ENCODE measurements at regions not wholly inside any gene's neighbourhood (a gene's known extent, or its start where the extent isn't known, plus 50 kb on each side); places are given as distances from the start of the nearest gene placed in this dataset.

DNA sequence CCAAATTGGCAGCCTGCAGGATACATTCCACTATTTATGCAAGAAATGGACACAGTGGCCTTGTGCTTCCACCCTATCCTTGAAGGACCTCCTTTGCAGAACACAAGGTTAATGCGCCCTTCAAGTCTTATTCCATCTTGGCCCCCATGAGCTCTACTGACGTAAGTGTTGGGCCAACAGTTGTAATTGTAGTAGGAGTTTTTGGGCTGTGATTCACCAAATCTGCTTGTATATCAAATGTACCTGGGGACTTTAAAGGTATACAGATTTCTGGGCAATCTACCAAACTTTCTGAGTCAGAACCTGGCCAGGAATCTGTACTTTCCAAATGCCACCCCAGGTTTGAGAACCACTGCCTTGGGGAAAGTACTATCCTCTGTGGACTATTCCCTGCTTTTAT, 100.9 kb upstream of the MARK1 start:
- TF ChIP-seq MXI1 (IDR thresholded peaks at IDR 0.05; ENCODE audit: low read depth, low read length) (no peak), RAD21 (IDR thresholded peaks at IDR 0.05; ENCODE audit: low read length) (no peak), JUND (IDR thresholded peaks at IDR 0.05) (no peak), RXRA (IDR thresholded peaks at IDR 0.05; ENCODE audit: borderline replicate concordance, low read depth) (no peak), EP300 (IDR thresholded peaks at IDR 0.05; ENCODE audit: borderline replicate concordance in 1 of 2, low read depth in 1 of 2, low read length in 1 of 2) (no peak), FOXM1 (IDR thresholded peaks at IDR 0.05; ENCODE audit: low read depth) (no peak), POLR2AphosphoS5 (IDR thresholded peaks at IDR 0.05; ENCODE audit: low read depth, low read length) (no peak), EZH2phosphoT487 (IDR thresholded peaks at IDR 0.05; ENCODE audit: borderline replicate concordance, low read depth) (no peak)
- TF ChIP-seq, protein P1, sequence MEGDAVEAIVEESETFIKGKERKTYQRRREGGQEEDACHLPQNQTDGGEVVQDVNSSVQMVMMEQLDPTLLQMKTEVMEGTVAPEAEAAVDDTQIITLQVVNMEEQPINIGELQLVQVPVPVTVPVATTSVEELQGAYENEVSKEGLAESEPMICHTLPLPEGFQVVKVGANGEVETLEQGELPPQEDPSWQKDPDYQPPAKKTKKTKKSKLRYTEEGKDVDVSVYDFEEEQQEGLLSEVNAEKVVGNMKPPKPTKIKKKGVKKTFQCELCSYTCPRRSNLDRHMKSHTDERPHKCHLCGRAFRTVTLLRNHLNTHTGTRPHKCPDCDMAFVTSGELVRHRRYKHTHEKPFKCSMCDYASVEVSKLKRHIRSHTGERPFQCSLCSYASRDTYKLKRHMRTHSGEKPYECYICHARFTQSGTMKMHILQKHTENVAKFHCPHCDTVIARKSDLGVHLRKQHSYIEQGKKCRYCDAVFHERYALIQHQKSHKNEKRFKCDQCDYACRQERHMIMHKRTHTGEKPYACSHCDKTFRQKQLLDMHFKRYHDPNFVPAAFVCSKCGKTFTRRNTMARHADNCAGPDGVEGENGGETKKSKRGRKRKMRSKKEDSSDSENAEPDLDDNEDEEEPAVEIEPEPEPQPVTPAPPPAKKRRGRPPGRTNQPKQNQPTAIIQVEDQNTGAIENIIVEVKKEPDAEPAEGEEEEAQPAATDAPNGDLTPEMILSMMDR (IDR thresholded peaks at IDR 0.05): no peak
- TF ChIP-seq, protein P2, sequence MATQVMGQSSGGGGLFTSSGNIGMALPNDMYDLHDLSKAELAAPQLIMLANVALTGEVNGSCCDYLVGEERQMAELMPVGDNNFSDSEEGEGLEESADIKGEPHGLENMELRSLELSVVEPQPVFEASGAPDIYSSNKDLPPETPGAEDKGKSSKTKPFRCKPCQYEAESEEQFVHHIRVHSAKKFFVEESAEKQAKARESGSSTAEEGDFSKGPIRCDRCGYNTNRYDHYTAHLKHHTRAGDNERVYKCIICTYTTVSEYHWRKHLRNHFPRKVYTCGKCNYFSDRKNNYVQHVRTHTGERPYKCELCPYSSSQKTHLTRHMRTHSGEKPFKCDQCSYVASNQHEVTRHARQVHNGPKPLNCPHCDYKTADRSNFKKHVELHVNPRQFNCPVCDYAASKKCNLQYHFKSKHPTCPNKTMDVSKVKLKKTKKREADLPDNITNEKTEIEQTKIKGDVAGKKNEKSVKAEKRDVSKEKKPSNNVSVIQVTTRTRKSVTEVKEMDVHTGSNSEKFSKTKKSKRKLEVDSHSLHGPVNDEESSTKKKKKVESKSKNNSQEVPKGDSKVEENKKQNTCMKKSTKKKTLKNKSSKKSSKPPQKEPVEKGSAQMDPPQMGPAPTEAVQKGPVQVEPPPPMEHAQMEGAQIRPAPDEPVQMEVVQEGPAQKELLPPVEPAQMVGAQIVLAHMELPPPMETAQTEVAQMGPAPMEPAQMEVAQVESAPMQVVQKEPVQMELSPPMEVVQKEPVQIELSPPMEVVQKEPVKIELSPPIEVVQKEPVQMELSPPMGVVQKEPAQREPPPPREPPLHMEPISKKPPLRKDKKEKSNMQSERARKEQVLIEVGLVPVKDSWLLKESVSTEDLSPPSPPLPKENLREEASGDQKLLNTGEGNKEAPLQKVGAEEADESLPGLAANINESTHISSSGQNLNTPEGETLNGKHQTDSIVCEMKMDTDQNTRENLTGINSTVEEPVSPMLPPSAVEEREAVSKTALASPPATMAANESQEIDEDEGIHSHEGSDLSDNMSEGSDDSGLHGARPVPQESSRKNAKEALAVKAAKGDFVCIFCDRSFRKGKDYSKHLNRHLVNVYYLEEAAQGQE (IDR thresholded peaks at IDR 0.05; ENCODE audit: low read depth, low read length): no peak
- TF ChIP-seq, protein P3, sequence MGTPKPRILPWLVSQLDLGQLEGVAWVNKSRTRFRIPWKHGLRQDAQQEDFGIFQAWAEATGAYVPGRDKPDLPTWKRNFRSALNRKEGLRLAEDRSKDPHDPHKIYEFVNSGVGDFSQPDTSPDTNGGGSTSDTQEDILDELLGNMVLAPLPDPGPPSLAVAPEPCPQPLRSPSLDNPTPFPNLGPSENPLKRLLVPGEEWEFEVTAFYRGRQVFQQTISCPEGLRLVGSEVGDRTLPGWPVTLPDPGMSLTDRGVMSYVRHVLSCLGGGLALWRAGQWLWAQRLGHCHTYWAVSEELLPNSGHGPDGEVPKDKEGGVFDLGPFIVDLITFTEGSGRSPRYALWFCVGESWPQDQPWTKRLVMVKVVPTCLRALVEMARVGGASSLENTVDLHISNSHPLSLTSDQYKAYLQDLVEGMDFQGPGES (IDR thresholded peaks at IDR 0.05; ENCODE audit: low read depth, low read length): no peak
- TF ChIP-seq, protein P4, sequence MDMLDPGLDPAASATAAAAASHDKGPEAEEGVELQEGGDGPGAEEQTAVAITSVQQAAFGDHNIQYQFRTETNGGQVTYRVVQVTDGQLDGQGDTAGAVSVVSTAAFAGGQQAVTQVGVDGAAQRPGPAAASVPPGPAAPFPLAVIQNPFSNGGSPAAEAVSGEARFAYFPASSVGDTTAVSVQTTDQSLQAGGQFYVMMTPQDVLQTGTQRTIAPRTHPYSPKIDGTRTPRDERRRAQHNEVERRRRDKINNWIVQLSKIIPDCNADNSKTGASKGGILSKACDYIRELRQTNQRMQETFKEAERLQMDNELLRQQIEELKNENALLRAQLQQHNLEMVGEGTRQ (IDR thresholded peaks at IDR 0.05; ENCODE audit: borderline replicate concordance, low read depth, low read length): no peak
